ENCODE measurements at regions not wholly inside any gene's neighbourhood (a gene's known extent, or its start where the extent isn't known, plus 50 kb on each side); places are given as distances from the start of the nearest gene placed in this dataset.

DNA sequence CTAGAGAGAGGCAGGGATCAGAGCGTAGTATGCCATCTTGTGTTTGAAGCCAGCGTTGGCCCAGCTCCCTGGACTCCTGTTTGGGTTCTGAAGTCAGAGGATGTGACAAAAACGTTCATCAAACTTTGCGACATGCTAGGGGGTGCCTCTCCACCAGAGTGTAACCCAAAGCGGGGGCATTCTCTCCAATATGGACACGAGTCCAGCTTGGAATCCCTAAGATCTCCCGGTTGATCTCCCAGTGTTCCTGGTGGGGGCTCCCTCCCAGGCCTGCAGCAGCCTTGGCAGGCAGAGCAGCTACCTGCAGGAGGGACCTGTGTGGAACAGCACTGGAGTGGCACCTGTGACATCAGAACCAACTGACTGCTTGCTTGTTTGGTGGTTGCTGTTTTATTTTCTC lies 218.8 kb upstream of the ECI2 start:
- TF ChIP-seq, protein P1, sequence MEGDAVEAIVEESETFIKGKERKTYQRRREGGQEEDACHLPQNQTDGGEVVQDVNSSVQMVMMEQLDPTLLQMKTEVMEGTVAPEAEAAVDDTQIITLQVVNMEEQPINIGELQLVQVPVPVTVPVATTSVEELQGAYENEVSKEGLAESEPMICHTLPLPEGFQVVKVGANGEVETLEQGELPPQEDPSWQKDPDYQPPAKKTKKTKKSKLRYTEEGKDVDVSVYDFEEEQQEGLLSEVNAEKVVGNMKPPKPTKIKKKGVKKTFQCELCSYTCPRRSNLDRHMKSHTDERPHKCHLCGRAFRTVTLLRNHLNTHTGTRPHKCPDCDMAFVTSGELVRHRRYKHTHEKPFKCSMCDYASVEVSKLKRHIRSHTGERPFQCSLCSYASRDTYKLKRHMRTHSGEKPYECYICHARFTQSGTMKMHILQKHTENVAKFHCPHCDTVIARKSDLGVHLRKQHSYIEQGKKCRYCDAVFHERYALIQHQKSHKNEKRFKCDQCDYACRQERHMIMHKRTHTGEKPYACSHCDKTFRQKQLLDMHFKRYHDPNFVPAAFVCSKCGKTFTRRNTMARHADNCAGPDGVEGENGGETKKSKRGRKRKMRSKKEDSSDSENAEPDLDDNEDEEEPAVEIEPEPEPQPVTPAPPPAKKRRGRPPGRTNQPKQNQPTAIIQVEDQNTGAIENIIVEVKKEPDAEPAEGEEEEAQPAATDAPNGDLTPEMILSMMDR (IDR thresholded peaks at IDR 0.05; ENCODE audit: control extremely low read depth, extremely low read depth, low read depth, missing control alignments) = no peak
- POLR2A ChIA-PET = no interaction called here
- no peak for DNase-seq (ENCODE audit: extremely low spot score)
- CTCF ChIA-PET = no interaction called here

GRCh38 chr6:4352731-4353130 lies 217.4 kb upstream of the ECI2 start:
- DNase-seq (ENCODE audit: extremely low spot score) = no peak
- POLR2A ChIA-PET = no interaction called here
- CTCF ChIA-PET = no interaction called here
- TF ChIP-seq, protein P1 (IDR thresholded peaks at IDR 0.05; ENCODE audit: control extremely low read depth, extremely low read depth, low read depth, missing control alignments) = no peak

GRCh38 chr6:4352322-4352669 lies 216.9 kb upstream of the ECI2 start:
- DNase-seq (ENCODE audit: extremely low spot score) = no peak
- ChIA-PET POLR2A (no interaction called here), CTCF (no interaction called here)
- TF ChIP-seq, protein P1 (IDR thresholded peaks at IDR 0.05; ENCODE audit: control extremely low read depth, extremely low read depth, low read depth, missing control alignments) = no peak

- ChIA-PET POLR2A (no interaction called here), CTCF (no interaction called here)
- TF ChIP-seq, protein P1 (IDR thresholded peaks at IDR 0.05; ENCODE audit: control extremely low read depth, extremely low read depth, low read depth, missing control alignments) = no peak
- DNase-seq (ENCODE audit: extremely low spot score) = no peak
Observed at GRCh38 chr6:4351520-4352321, 216.3 kb upstream of the ECI2 start.

GRCh38 chr6:4350567-4351519 lies 215.5 kb upstream of the ECI2 start:
- TF ChIP-seq, protein P1 (IDR thresholded peaks at IDR 0.05; ENCODE audit: control extremely low read depth, extremely low read depth, low read depth, missing control alignments) = no peak
- DNase-seq (ENCODE audit: extremely low spot score) = no peak
- CTCF ChIA-PET = no interaction called here
- POLR2A ChIA-PET = no interaction called here

GRCh38 chr6:4349931-4350330 lies 214.6 kb upstream of the ECI2 start:
- ChIA-PET POLR2A (no interaction called here), CTCF (no interaction called here)
- TF ChIP-seq, protein P1 (IDR thresholded peaks at IDR 0.05; ENCODE audit: control extremely low read depth, extremely low read depth, low read depth, missing control alignments) = no peak
- DNase-seq (ENCODE audit: extremely low spot score) = no peak

Data from GM10248 (cell line).